Heart left ventricle (tissue), 16 donors: ENCODE measurements at regions not wholly inside any gene's neighbourhood (a gene's known extent, or its start where the extent isn't known, plus 50 kb on each side); places are given as distances from the start of the nearest gene placed in this dataset.
A peak's percentile ranks its signal among the peaks of the same experiment; 100 is the strongest.

Experiments
- ATAC-seq, 4 donors: fragments of 200-7000 bp; cut with Tn5 transposase; one replicate each; pipeline ENCODE4 v1.9.1; 2020 to 2022; ENCODE audit warnings: moderate library complexity in 4 of 4, mild to moderate bottlenecking in 3 of 4, moderate number of reproducible peaks in 1 of 4
- DNase-seq, 5 donors: peaks; one replicate each; pipeline ENCODE4 v3.0.0-alpha.2; 2020
- H3K27ac ChIP-seq, 12 donors: fragments of 200-600 bp; sonication (generic) in 4 of 12; one replicate each; pipeline versions ENCODE4 v1.5.0 to v1.8.0; 2016 to 2022; ENCODE audit warnings: mild to moderate bottlenecking in 2 of 12
- H3K27me3 ChIP-seq, 9 donors: fragments of 200-600 bp; sonication (generic) in 2 of 9; one replicate each; pipeline versions ENCODE4 v1.5.1 to v1.8.0; 2016 to 2022; ENCODE audit warnings: mild to moderate bottlenecking in 3 of 9
- H3K36me3 ChIP-seq, 9 donors: fragments of 200-600 bp; sonication (generic) in 2 of 9; one replicate each; pipeline versions ENCODE4 v1.5.0 to v1.8.0; 2018 to 2022; ENCODE audit warnings: mild to moderate bottlenecking in 2 of 9
- H3K4me1 ChIP-seq, 12 donors: fragments of 200-600 bp; sonication (generic) in 4 of 12; one replicate each; pipeline versions ENCODE4 v1.5.0 to v1.8.0; 2016 to 2022; ENCODE audit warnings: mild to moderate bottlenecking in 3 of 12
- H3K4me3 ChIP-seq, 12 donors: fragments of 200-600 bp; sonication (generic) in 4 of 12; one replicate each; pipeline versions ENCODE4 v1.5.0 to v1.8.0; 2017 to 2022; ENCODE audit warnings: mild to moderate bottlenecking in 9 of 12, moderate library complexity in 4 of 12
- H3K9me3 ChIP-seq, 12 donors: fragments of 200-600 bp; sonication (generic) in 4 of 12; one replicate each; pipeline versions ENCODE4 v1.5.0 to v1.8.0; 2016 to 2022; ENCODE audit warnings: mild to moderate bottlenecking in 1 of 12
- POLR2A ChIP-seq, 2 donors: fragments of 450-650 bp; IDR thresholded peaks; one replicate each; pipeline ENCODE4 v1.6.1; 2017; ENCODE audit warnings: antibody characterized with exemption in 2 of 2, mild to moderate bottlenecking in 2 of 2, moderate library complexity in 2 of 2
- WGBS, 4 donors: extraction: QIAGEN DNeasy Blood & Tissue Kit in 2 of 4; methylation state at CpG; one replicate each; pipeline versions ENCODE4 v1.1.5 to v1.1.7; 2013 to 2018; 5-methylcytosine and 5-hydroxymethylcytosine counted together
- intact Hi-C, 10 donors: fragments of 100-400 bp; cut with DNase I; formaldehyde crosslinking; loops; one replicate each; pipeline versions ENCODE4 v1.11.1 to v1.14.2; 2022
- TF ChIP-seq, protein P1 (sequence below), 12 donors: fragments of 200-600 bp; sonication (generic) in 4 of 12; IDR thresholded peaks; one replicate each; pipeline versions ENCODE4 v1.5.0 to v1.8.0; 2018 to 2022; ENCODE audit warnings: antibody characterized with exemption in 12 of 12, mild to moderate bottlenecking in 5 of 12
- donor health status: ischemic (EF 13 %, LVEDD 7.1; RV severe dilation, severe dysfunction).
- donor health status: healthy with polysubstance abuse.
- donor health status: DM: no; HTN: yes; CAD: no.
- donor health status: DM: no; HTN: no; CAD: no.
- donor health status: ischemic (EF 25% LVEDD 6.9; RV normal size, moderate dysfunction).
- donor health status: ischemic (EF 25% LVEDD 5.7; RV mildly dilated, moderate dysfunction).
- donor health status: healthy.
- donor health status: DM: yes; HTN: yes; CAD: no.
- donor health status: ischemic (EF 35%, LVEDD 5.7; RV mildly dilated, moderate dysfunction).
- donor health status: nonischemic (EF 11% LVEDD 7.7; RV severe dilation, severe dysfunction).
- donor health status: DM: yes; HTN: yes; CAD: no.
- donor health status: PGD.
- donor health status: ischemic (EF 29% LVEDD 5.4; RV normal size, mild dysfunction).
- donor health status: nonischemic (EF 23%, LVEDD 6.1; RV moderate dilation, normal function).

DNA sequence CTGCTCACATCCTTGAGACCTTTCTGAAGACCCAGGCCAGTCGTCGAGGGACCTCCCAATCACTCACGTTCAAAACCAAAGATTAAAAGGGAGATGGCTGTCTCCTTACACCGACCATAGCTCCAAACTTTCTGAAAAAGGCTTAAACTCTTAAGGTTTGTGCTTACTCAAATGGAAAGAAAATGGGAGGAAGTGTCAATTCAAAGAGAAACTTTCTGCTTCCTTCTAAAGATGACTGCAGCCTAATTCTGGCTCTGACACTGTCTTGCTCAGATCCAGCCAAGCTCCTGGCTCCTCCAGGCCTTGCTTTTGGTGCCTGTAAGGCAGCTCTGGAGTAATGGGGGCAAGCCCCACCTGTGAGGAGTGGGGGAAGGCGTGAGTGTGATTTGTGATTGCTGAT, 54.9 kb upstream of the WSB1 start:
- WGBS, 4 donors = 76 to 78% (median 77%) methylated on average over 5 of the region's 5 CpGs
- no peaks in the 10 kb centered on the region for H3K9me3 ChIP-seq
- TF ChIP-seq POLR2A (IDR thresholded peaks at IDR 0.05) = no peak
- TF ChIP-seq, protein P1, sequence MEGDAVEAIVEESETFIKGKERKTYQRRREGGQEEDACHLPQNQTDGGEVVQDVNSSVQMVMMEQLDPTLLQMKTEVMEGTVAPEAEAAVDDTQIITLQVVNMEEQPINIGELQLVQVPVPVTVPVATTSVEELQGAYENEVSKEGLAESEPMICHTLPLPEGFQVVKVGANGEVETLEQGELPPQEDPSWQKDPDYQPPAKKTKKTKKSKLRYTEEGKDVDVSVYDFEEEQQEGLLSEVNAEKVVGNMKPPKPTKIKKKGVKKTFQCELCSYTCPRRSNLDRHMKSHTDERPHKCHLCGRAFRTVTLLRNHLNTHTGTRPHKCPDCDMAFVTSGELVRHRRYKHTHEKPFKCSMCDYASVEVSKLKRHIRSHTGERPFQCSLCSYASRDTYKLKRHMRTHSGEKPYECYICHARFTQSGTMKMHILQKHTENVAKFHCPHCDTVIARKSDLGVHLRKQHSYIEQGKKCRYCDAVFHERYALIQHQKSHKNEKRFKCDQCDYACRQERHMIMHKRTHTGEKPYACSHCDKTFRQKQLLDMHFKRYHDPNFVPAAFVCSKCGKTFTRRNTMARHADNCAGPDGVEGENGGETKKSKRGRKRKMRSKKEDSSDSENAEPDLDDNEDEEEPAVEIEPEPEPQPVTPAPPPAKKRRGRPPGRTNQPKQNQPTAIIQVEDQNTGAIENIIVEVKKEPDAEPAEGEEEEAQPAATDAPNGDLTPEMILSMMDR (IDR thresholded peaks at IDR 0.05) = no peak
- ATAC-seq = peak in 2 of 4 donors; percentile 27 to 47
- peak overlapping the region in 4 of 12 donors; percentile 11 to 87 (median 40) for H3K27ac ChIP-seq
- no peaks in the 10 kb centered on the region for H3K36me3 ChIP-seq
- peak in 1 of 5 donors; percentile 24 for DNase-seq
- H3K4me1 ChIP-seq = peaks cover 0 to 68% (median 2%) of the 10 kb centered on the region in 12 donors
- no peaks in the 10 kb centered on the region for H3K27me3 ChIP-seq
- H3K4me3 ChIP-seq = no peak overlapping the region
- intact Hi-C loops = loop anchor here in 7 of 10 donors (5.0 to 10.0 kb wide), 5 partner anchors 93 to 416 kb away; partner anchors contain the start of gene KSR1 (in 3 of the 7)

DNA sequence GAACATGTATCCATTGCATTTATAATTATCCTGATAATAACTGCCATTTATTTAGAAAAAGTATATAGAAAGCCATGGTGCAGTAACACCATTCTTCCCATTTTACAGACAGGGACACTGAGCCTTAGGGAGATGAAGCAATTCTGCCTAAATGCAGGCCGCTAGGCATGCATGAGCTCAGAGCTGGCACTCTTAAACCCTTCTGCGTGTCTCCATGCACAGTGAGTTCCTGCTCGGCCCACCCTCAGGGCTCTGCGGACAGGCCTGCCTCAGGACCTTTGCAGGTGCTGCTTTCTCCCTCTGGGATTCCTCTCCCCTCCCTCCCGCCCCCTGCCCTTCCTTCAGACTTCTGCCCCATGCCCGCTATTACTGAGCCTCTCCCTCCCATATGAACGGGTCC, 54.3 kb upstream of the WSB1 start:
- H3K4me1 ChIP-seq = peaks cover 0 to 70% (median 6%) of the 10 kb centered on the region in 12 donors
- H3K27me3 ChIP-seq = no peaks in the 10 kb centered on the region
- 88 to 94% (median 90%) methylated on average over 7 of the region's 7 CpGs for WGBS, 4 donors
- TF ChIP-seq, protein P1 (IDR thresholded peaks at IDR 0.05) = no peak
- TF ChIP-seq POLR2A (IDR thresholded peaks at IDR 0.05) = no peak
- DNase-seq (no peak), ATAC-seq (no peak)
- H3K4me3 ChIP-seq = no peak overlapping the region
- intact Hi-C loops = loop anchor here in 7 of 10 donors (5.0 to 10.0 kb wide), 5 partner anchors 93 to 415 kb away; partner anchors contain the start of gene KSR1 (in 3 of the 7)
- H3K9me3 ChIP-seq = no peaks in the 10 kb centered on the region
- no peaks in the 10 kb centered on the region for H3K36me3 ChIP-seq
- H3K27ac ChIP-seq = peak overlapping the region in 3 of 12 donors; percentile 22 to 87 (median 56)

DNA sequence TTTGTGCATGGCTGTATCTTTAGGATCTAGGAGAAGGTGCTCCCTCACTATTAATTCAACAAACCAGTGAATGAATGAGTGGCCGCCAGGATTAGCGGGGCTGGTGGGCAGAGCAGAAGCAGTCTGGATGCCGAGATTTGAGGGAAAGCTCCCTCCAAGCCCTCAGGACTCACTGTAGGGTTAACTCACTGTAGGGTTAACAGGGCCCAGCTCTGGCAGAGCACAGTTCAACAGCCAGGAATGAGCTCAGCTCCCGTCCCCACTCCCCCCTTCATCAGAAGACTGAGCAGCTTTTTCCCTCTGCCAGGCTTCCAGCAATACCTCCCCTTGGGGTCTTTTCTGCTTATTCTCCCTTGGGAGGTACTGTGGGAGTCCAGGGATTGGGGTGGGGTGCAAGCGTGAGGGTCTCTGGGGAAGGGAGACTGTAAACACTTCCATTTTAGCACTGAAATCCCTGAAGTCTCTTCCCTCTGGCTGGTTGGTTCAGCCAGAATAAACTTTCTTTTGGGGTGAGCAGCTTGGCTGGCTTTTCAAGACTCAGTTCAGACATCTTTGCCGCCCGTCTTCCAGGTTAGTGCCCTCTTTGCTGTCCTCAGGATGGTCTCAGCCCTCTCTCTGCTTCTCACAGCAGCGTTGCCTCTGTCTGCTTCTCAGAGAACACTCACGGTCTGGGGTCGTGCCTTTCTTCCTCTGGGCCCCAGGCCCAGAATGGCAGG, 53.7 kb upstream of the WSB1 start:
- no peaks in the 10 kb centered on the region for H3K9me3 ChIP-seq
- DNase-seq (no peak), ATAC-seq (no peak)
- TF ChIP-seq, protein P1 (IDR thresholded peaks at IDR 0.05) = no peak
- TF ChIP-seq POLR2A (IDR thresholded peaks at IDR 0.05) = no peak
- intact Hi-C loops = loop anchor here in 3 of 10 donors (5.0 to 10.0 kb wide), 6 partner anchors 55 to 412 kb away; partner anchors contain the start of genes KSR1 (in 1 of the 3) and WSB1 (in 1 of the 3)
- no peaks in the 10 kb centered on the region for H3K36me3 ChIP-seq
- WGBS, 4 donors = 69 to 85% (median 74%) methylated on average over 10 of the region's 10 CpGs
- no peaks in the 10 kb centered on the region for H3K27me3 ChIP-seq
- peaks cover 0 to 77% (median 13%) of the 10 kb centered on the region in 12 donors for H3K4me1 ChIP-seq
- H3K4me3 ChIP-seq = no peak overlapping the region
- H3K27ac ChIP-seq = peak overlapping the region in 2 of 12 donors; percentile 22 to 87

DNA sequence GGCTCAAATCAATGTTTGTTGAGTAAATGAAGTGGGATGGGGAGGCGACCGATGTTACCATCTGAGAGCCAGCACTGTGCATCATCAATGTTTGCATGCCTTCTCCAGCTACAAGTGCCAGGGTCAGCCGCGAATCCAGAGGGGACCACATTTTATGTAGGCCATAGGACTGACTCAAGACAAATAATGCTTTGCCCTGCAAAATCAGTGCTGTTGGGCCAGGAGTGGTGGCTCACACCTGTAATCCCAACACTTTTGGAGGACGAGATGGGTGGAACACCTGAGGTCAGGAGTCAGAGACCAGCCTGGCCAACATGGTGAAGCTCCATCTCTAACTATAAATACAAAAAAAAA, 53.1 kb upstream of the WSB1 start:
- Histone ChIP-seq H3K27ac (no peak overlapping the region), H3K4me1 (peaks cover 0 to 82% (median 18%) of the 10 kb centered on the region in 12 donors), H3K36me3 (no peaks in the 10 kb centered on the region), H3K27me3 (no peaks in the 10 kb centered on the region), H3K4me3 (no peak overlapping the region), H3K9me3 (no peaks in the 10 kb centered on the region)
- 77 to 95% (median 86%) methylated on average over 5 of the region's 5 CpGs for WGBS, 4 donors
- intact Hi-C loops = loop anchor here in 3 of 10 donors (5.0 to 10.0 kb wide), 6 partner anchors 54 to 412 kb away; partner anchors contain the start of genes KSR1 (in 1 of the 3) and WSB1 (in 1 of the 3)
- TF ChIP-seq POLR2A (IDR thresholded peaks at IDR 0.05) = no peak
- TF ChIP-seq, protein P1 (IDR thresholded peaks at IDR 0.05) = no peak
- DNase-seq (no peak), ATAC-seq (no peak)
